ENCODE measurements at regions not wholly inside any gene's neighbourhood (a gene's known extent, or its start where the extent isn't known, plus 50 kb on each side); places are given as distances from the start of the nearest gene placed in this dataset.

- TF ChIP-seq YY1 (IDR thresholded peaks at IDR 0.05; ENCODE audit: insufficient read depth, insufficient read length) = no peak
- no peak for TF ChIP-seq ZNF274 (IDR thresholded peaks at IDR 0.05; ENCODE audit: low read depth, low read length)
- TF ChIP-seq SUZ12 (IDR thresholded peaks at IDR 0.05; ENCODE audit: extremely low read depth, insufficient read depth, insufficient read length) = no peak
These were observed 74.5 kb upstream of the LMO1 start for GRCh38 chr11:8338138-8338537.

All from NT2/D1 (cell line).